Stimulated activated CD4-positive, alpha-beta T cell treated with anti-CD3 and anti-CD28 coated beads, Interleukin-1b, Interleukin-23, amount 100 ng/mL, for 4 hours (primary cell): ENCODE measurements at regions not wholly inside any gene's neighbourhood (a gene's known extent, or its start where the extent isn't known, plus 50 kb on each side); places are given as distances from the start of the nearest gene placed in this dataset.

Source experiments
- DNase-seq, 2 donors: peaks; one replicate each; pipeline ENCODE4 v3.0.0-alpha.2; 2020; ENCODE audit warnings: low read depth in 2 of 2

- no peak for DNase-seq
These were observed 56.1 kb upstream of the ID3 start for GRCh38 chr1:23615423-23615822.

DNA sequence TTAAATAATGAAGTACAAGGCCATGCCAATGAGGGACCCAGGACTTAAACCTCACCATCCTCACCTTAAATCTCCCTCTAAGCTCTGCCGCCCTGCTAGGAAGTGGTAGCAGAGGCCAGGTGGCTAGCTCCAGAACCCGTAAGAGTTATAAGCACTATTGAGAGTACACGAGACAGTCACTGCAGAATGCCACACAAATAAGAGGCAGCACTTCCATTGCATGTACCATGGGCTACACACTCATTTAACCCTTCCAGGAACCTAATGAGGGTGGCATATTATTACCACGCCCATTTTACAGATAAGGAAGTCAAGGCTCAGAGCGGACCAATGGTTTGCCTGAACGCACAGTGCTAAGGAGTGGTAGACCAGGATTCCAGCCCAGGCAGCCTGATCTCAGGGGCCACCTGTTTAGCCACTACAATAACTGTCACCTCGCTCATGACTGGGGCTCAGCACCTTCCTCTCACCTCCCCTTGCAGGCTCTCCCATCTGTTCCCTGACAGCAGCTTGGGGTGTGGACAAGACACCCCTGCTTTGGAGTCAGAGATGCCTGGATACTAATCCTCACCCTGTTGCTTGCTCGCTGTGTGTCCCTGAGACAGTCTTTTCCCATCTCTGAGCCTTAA lies 54.8 kb upstream of the ID3 start:
- no peak for DNase-seq

GRCh38 chr1:23613191-23614031 lies 54.1 kb upstream of the ID3 start:
- no peak for DNase-seq

DNA sequence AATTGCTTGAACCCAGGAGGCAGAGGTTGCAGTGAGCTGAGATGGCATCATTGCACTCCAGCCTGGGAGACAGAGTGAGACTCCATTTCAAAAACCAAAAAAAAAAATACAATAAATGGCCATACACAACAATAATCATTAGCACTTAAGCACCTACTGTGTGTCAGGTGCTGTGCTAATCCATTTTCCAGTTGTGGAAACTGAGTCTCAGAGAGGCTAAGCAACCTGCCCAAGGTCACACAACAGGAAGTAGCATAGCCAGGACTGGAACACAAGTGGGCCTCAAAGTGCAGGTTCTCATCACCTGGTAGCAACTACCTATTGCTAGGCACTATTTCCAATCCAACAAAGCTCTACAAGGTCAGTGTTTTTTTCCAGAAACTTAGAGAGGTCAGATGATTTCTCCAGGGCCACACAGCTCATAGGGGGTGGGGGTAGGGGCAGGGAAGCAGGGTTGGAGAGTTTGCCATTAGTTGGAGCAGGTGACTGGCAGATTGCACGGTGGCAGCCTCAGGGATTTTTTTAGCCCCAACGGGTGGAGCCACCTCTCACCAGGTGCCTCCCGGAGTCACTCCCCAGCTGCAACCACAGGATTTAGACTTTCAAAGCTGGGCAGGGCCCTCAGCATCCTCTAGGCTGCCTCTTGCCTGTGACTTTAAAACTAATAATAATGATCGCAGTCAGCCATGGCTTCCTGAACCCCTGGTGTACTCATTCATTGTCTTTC lies 52.5 kb upstream of the ID3 start:
- no peak for DNase-seq

DNA sequence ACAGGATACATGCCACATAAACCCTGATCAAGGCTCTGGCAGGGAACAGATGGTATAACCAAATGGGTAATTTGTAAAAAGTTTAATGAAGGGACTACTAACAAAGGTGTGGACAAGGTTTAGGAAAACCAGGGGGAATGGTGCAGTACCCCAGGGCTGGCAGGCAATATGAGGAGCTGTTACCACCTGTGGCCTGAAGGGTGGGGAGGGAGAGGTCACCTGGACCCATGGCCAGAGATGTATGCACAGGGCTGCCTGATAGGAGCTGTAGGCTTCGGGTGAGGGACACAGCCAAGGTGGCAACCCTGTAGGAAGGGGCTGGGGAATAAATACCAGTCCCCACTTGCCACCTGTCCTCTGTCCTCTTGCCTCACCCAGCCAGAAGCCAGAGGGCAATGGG lies 51.4 kb upstream of the ID3 start:
- no peak for DNase-seq

GRCh38 chr1:23609971-23610370 lies 50.7 kb upstream of the ID3 start:
- DNase-seq, result no peak
